Skeletal muscle tissue (tissue), 3 donors: ENCODE measurements at regions not wholly inside any gene's neighbourhood (a gene's known extent, or its start where the extent isn't known, plus 50 kb on each side); places are given as distances from the start of the nearest gene placed in this dataset.

Experiments
- H3K27ac ChIP-seq: one replicate; pipeline ENCODE4 v1.7.0; 2013; ENCODE audit warnings: mild to moderate bottlenecking, low read depth, low read length, inconsistent platforms
- H3K27me3 ChIP-seq, 3 donors: one replicate each; pipeline ENCODE4 v1.7.0; 2013; ENCODE audit warnings: low read length in 3 of 3; ENCODE audit not compliant: control insufficient read depth in 3 of 3, insufficient read depth in 3 of 3
- H3K36me3 ChIP-seq, 3 donors: one replicate each; pipeline ENCODE4 v1.7.0; 2013; ENCODE audit warnings: low read length in 3 of 3; ENCODE audit not compliant: control insufficient read depth in 3 of 3, insufficient read depth in 3 of 3
- H3K4me1 ChIP-seq, 3 donors: one replicate each; pipeline ENCODE4 v1.7.0; 2013; ENCODE audit warnings: low read length in 3 of 3, mild to moderate bottlenecking in 3 of 3; ENCODE audit not compliant: control insufficient read depth in 3 of 3, insufficient read depth in 3 of 3
- H3K4me3 ChIP-seq, 3 donors: one replicate each; pipeline ENCODE4 v1.7.0; 2013; ENCODE audit warnings: low read length in 3 of 3
- H3K9ac ChIP-seq, 3 donors: one replicate each; pipeline ENCODE4 v1.7.0; 2013; ENCODE audit warnings: low read length in 3 of 3, mild to moderate bottlenecking in 3 of 3, moderate library complexity in 2 of 3, low read depth in 1 of 3
- H3K9me3 ChIP-seq, 3 donors: one replicate each; pipeline ENCODE4 v1.7.0; 2013; ENCODE audit warnings: low read length in 3 of 3; ENCODE audit not compliant: control insufficient read depth in 3 of 3
- donor health status: Osteomylitis.

- Histone ChIP-seq H3K36me3 (no peaks in the 10 kb centered on the region), H3K4me3 (no peak overlapping the region), H3K9ac (no peak overlapping the region), H3K4me1 (no peaks in the 10 kb centered on the region), H3K9me3 (peaks cover 0 to 4% (median 0%) of the 10 kb centered on the region in 3 donors), H3K27ac (no peak overlapping the region), H3K27me3 (no peaks in the 10 kb centered on the region)
These were observed 104.6 kb downstream of the PAX1 start for GRCh38 chr20:21809961-21810523.

GRCh38 chr20:21808863-21809664 lies 103.6 kb downstream of the PAX1 start:
- Histone ChIP-seq H3K4me1 (no peaks in the 10 kb centered on the region), H3K36me3 (no peaks in the 10 kb centered on the region), H3K9me3 (peaks cover 0 to 4% (median 0%) of the 10 kb centered on the region in 3 donors), H3K4me3 (no peak overlapping the region), H3K9ac (no peak overlapping the region), H3K27ac (no peak overlapping the region), H3K27me3 (no peaks in the 10 kb centered on the region)

GRCh38 chr20:21808139-21808538 lies 102.7 kb downstream of the PAX1 start:
- H3K27ac ChIP-seq, result no peak overlapping the region
- no peaks in the 10 kb centered on the region for H3K36me3 ChIP-seq
- H3K9me3 ChIP-seq, result peaks cover 0 to 4% (median 0%) of the 10 kb centered on the region in 3 donors
- no peaks in the 10 kb centered on the region for H3K4me1 ChIP-seq
- H3K9ac ChIP-seq, result no peak overlapping the region
- no peaks in the 10 kb centered on the region for H3K27me3 ChIP-seq
- no peak overlapping the region for H3K4me3 ChIP-seq

- H3K4me1 ChIP-seq, result no peaks in the 10 kb centered on the region
- H3K27me3 ChIP-seq, result no peaks in the 10 kb centered on the region
- no peak overlapping the region for H3K4me3 ChIP-seq
- H3K9ac ChIP-seq, result no peak overlapping the region
- no peak overlapping the region for H3K27ac ChIP-seq
- H3K9me3 ChIP-seq, result peaks cover 0 to 4% (median 0%) of the 10 kb centered on the region in 3 donors
- no peaks in the 10 kb centered on the region for H3K36me3 ChIP-seq
These were observed 99.3 kb downstream of the PAX1 start for GRCh38 chr20:21804802-21805201.

GRCh38 chr20:21801193-21801592 lies 95.7 kb downstream of the PAX1 start:
- no peak overlapping the region for H3K9ac ChIP-seq
- no peak overlapping the region for H3K4me3 ChIP-seq
- peaks cover 0 to 2% (median 0%) of the 10 kb centered on the region in 3 donors for H3K9me3 ChIP-seq
- H3K27ac ChIP-seq, result no peak overlapping the region
- H3K4me1 ChIP-seq, result no peaks in the 10 kb centered on the region
- H3K36me3 ChIP-seq, result no peaks in the 10 kb centered on the region
- no peaks in the 10 kb centered on the region for H3K27me3 ChIP-seq

GRCh38 chr20:21798384-21798783 lies 92.9 kb downstream of the PAX1 start:
- Histone ChIP-seq H3K4me1 (no peaks in the 10 kb centered on the region), H3K27ac (no peak overlapping the region)

GRCh38 chr20:21796059-21796458 lies 90.6 kb downstream of the PAX1 start:
- Histone ChIP-seq H3K9me3 (no peaks in the 10 kb centered on the region), H3K27ac (no peak overlapping the region), H3K4me3 (no peak overlapping the region), H3K9ac (no peak overlapping the region), H3K27me3 (peaks cover 0 to 3% (median 0%) of the 10 kb centered on the region in 3 donors), H3K36me3 (no peaks in the 10 kb centered on the region), H3K4me1 (no peaks in the 10 kb centered on the region)

More at GRCh38 chr20:21798384-21798783, 92.9 kb downstream of the PAX1 start:
- Histone ChIP-seq H3K4me3 (no peak overlapping the region), H3K27me3 (peaks cover 0 to 3% (median 0%) of the 10 kb centered on the region in 3 donors), H3K9ac (no peak overlapping the region), H3K9me3 (no peaks in the 10 kb centered on the region), H3K36me3 (no peaks in the 10 kb centered on the region)

- Histone ChIP-seq H3K4me1 (no peaks in the 10 kb centered on the region), H3K27me3 (peaks cover 0 to 3% (median 0%) of the 10 kb centered on the region in 3 donors), H3K9ac (no peak overlapping the region), H3K27ac (no peak overlapping the region), H3K36me3 (no peaks in the 10 kb centered on the region), H3K9me3 (no peaks in the 10 kb centered on the region), H3K4me3 (no peak overlapping the region)
These were observed 82.6 kb downstream of the PAX1 start for GRCh38 chr20:21788082-21788481.

- Histone ChIP-seq H3K4me1 (no peaks in the 10 kb centered on the region), H3K27ac (no peak overlapping the region), H3K4me3 (no peak overlapping the region), H3K9ac (no peak overlapping the region), H3K9me3 (peaks cover 0 to 3% (median 2%) of the 10 kb centered on the region in 3 donors), H3K36me3 (no peaks in the 10 kb centered on the region), H3K27me3 (no peaks in the 10 kb centered on the region)
These were observed 76.1 kb downstream of the PAX1 start for GRCh38 chr20:21781446-21782075.

GRCh38 chr20:21780528-21780927 lies 75.1 kb downstream of the PAX1 start:
- H3K9me3 ChIP-seq, result peaks cover 0 to 3% (median 2%) of the 10 kb centered on the region in 3 donors
- no peak overlapping the region for H3K27ac ChIP-seq
- H3K36me3 ChIP-seq, result no peaks in the 10 kb centered on the region
- no peaks in the 10 kb centered on the region for H3K27me3 ChIP-seq
- no peak overlapping the region for H3K9ac ChIP-seq
- no peak overlapping the region for H3K4me3 ChIP-seq
- no peaks in the 10 kb centered on the region for H3K4me1 ChIP-seq
